KMS-11 (cell line): ENCODE measurements at regions not wholly inside any gene's neighbourhood (a gene's known extent, or its start where the extent isn't known, plus 50 kb on each side); places are given as distances from the start of the nearest gene placed in this dataset.

Experiments
- H2AFZ ChIP-seq: fragments of 200-600 bp; sonication (generic); 2 replicates; pipeline ENCODE4 v1.6.1; 2016; ENCODE audit warnings: antibody characterized with exemption, mixed run types, low read depth
- H3K27ac ChIP-seq: fragments of 200-600 bp; sonication (generic); 2 replicates; pipeline ENCODE4 v1.6.1; 2016; ENCODE audit warnings: mild to moderate bottlenecking, mixed run types
- H3K27me3 ChIP-seq: fragments of 200-600 bp; sonication (generic); 2 replicates; pipeline ENCODE4 v1.6.1; 2017; ENCODE audit warnings: mild to moderate bottlenecking, low read depth, mixed run types, moderate library complexity; ENCODE audit not compliant: insufficient read depth
- H3K36me3 ChIP-seq: fragments of 200-600 bp; sonication (generic); 2 replicates; pipeline ENCODE4 v1.6.1; 2017; ENCODE audit warnings: mild to moderate bottlenecking, mixed run types; ENCODE audit not compliant: insufficient read depth
- H3K4me1 ChIP-seq: fragments of 200-600 bp; sonication (generic); 2 replicates; pipeline ENCODE4 v1.6.1; 2016; ENCODE audit warnings: mild to moderate bottlenecking, low read depth, mixed run types; ENCODE audit not compliant: poor library complexity, severe bottlenecking
- H3K4me2 ChIP-seq: fragments of 200-600 bp; sonication (generic); 2 replicates; pipeline ENCODE4 v1.7.0; 2016; ENCODE audit warnings: mild to moderate bottlenecking, mixed run types
- H3K4me3 ChIP-seq: fragments of 200-600 bp; sonication (generic); IDR thresholded peaks from 2 replicates; pipeline ENCODE4 v1.6.1; 2017; ENCODE audit warnings: low read depth, low read length, mixed read lengths; ENCODE audit not compliant: insufficient read depth
- H3K79me2 ChIP-seq: fragments of 200-600 bp; sonication (generic); 2 replicates; pipeline ENCODE4 v1.6.1; 2016; ENCODE audit warnings: low read depth, mixed run types; ENCODE audit not compliant: insufficient read depth
- H3K9ac ChIP-seq: fragments of 200-600 bp; sonication (generic); 2 replicates; pipeline ENCODE4 v1.6.1; 2016; ENCODE audit warnings: mild to moderate bottlenecking, mixed run types
- H4K20me1 ChIP-seq: fragments of 200-600 bp; sonication (generic); 2 replicates; pipeline ENCODE4 v1.6.1; 2016; ENCODE audit warnings: mild to moderate bottlenecking, mixed run types; ENCODE audit not compliant: insufficient read depth
- CTCF ChIP-seq: fragments of 200-600 bp; sonication (generic); conservative IDR thresholded peaks from 2 replicates; pipeline ENCODE4 v1.6.1; 2017; ENCODE audit warnings: low read depth, mild to moderate bottlenecking, antibody characterized with exemption, low read length, moderate library complexity, mixed read lengths

GRCh38 chr6:106872049-106872448 is 102.5 kb downstream of the CD24 start:
- no peaks in the 10 kb centered on the region for H3K27me3 ChIP-seq
- H3K4me1 ChIP-seq: no peaks in the 10 kb centered on the region
- H3K9ac ChIP-seq: no peak overlapping the region
- no peak overlapping the region for H3K4me3 ChIP-seq
- H2AFZ ChIP-seq: no peak overlapping the region
- no peaks in the 10 kb centered on the region for H4K20me1 ChIP-seq
- H3K27ac ChIP-seq: no peak overlapping the region
- no peak for TF ChIP-seq CTCF
- H3K4me2 ChIP-seq: no peak overlapping the region
- H3K36me3 ChIP-seq: no peaks in the 10 kb centered on the region
- H3K79me2 ChIP-seq: no peaks in the 10 kb centered on the region

GRCh38 chr6:106870824-106871717 is 103.5 kb downstream of the CD24 start:
- Histone ChIP-seq H3K27ac (no peak overlapping the region), H2AFZ (no peak overlapping the region), H3K4me2 (no peak overlapping the region), H3K27me3 (no peaks in the 10 kb centered on the region), H3K79me2 (no peaks in the 10 kb centered on the region), H3K4me1 (no peaks in the 10 kb centered on the region), H4K20me1 (no peaks in the 10 kb centered on the region), H3K36me3 (no peaks in the 10 kb centered on the region), H3K4me3 (no peak overlapping the region), H3K9ac (no peak overlapping the region)
- TF ChIP-seq CTCF: no peak

GRCh38 chr6:106870069-106870468 is 104.5 kb downstream of the CD24 start:
- Histone ChIP-seq H3K27me3 (no peaks in the 10 kb centered on the region), H4K20me1 (no peaks in the 10 kb centered on the region), H3K4me1 (no peaks in the 10 kb centered on the region), H2AFZ (no peak overlapping the region), H3K4me3 (no peak overlapping the region), H3K36me3 (no peaks in the 10 kb centered on the region), H3K79me2 (no peaks in the 10 kb centered on the region), H3K9ac (no peak overlapping the region), H3K27ac (no peak overlapping the region), H3K4me2 (no peak overlapping the region)
- no peak for TF ChIP-seq CTCF

GRCh38 chr6:106869203-106869602 is 105.3 kb downstream of the CD24 start:
- no peaks in the 10 kb centered on the region for H3K36me3 ChIP-seq
- H3K4me1 ChIP-seq: no peaks in the 10 kb centered on the region
- H4K20me1 ChIP-seq: no peaks in the 10 kb centered on the region
- TF ChIP-seq CTCF: no peak
- no peak overlapping the region for H3K27ac ChIP-seq
- H3K27me3 ChIP-seq: no peaks in the 10 kb centered on the region
- no peak overlapping the region for H3K9ac ChIP-seq
- H3K79me2 ChIP-seq: no peaks in the 10 kb centered on the region
- no peak overlapping the region for H3K4me2 ChIP-seq
- H3K4me3 ChIP-seq: no peak overlapping the region
- no peak overlapping the region for H2AFZ ChIP-seq
